ENCODE measurements at regions not wholly inside any gene's neighbourhood (a gene's known extent, or its start where the extent isn't known, plus 50 kb on each side); places are given as distances from the start of the nearest gene placed in this dataset.

GRCh38 chr16:86965840-86966550 is 351.2 kb downstream of the C16orf95 start:
- DNase-seq (ENCODE audit: low read depth in 4 of 4, low spot score in 1 of 4): no peak

- no peak for DNase-seq (ENCODE audit: low read depth in 4 of 4, low spot score in 1 of 4)
Measured at GRCh38 chr16:86966777-86967176, 350.4 kb downstream of the C16orf95 start.

GRCh38 chr16:86968866-86969265 is 348.3 kb downstream of the C16orf95 start:
- no peak for DNase-seq (ENCODE audit: low read depth in 4 of 4, low spot score in 1 of 4)

DNA sequence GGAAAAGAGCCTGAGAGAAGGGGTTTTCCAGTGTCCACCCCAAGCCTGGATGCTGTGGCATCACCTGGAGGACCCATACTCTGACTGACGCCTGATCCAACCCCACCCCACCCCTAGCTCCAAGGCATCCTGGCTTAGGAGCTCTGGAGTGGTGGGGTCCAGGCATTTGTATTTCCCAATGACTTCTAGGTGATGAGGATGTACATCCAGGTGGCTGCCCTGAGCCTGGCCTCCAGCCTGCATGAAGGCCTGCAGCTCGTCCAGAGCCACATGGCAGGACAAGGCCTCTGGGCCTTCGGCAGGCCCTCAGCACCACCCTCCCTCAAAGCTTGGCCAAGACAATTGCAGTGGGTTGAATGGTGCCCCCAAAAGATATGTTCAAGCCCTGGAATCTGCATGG is 347.5 kb downstream of the C16orf95 start:
- DNase-seq (ENCODE audit: low read depth in 4 of 4, low spot score in 1 of 4): no peak

- DNase-seq (ENCODE audit: low read depth in 4 of 4, low spot score in 1 of 4): no peak
Measured at GRCh38 chr16:86970279-86970678, 346.9 kb downstream of the C16orf95 start.

DNA sequence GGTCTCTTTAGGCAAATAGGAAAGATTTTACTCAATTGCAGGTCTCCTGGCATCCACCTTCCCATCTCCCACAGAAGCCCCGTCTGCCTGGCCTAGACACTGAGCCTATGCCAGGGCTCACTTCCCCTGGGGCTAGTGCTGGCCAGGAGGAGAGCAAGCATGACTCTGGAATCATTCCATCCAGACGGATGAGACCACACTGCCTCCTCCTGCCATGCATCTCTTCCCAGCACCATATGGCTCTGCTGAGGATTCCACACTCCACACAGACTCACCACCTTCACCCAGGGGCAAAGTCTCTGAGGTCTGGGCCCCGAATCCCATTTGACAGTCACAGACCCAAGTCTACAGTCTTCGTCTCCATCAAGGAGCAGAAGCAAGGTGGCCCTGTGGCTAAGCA is 346.5 kb downstream of the C16orf95 start:
- DNase-seq (ENCODE audit: low read depth in 4 of 4, low spot score in 1 of 4): no peak

DNA sequence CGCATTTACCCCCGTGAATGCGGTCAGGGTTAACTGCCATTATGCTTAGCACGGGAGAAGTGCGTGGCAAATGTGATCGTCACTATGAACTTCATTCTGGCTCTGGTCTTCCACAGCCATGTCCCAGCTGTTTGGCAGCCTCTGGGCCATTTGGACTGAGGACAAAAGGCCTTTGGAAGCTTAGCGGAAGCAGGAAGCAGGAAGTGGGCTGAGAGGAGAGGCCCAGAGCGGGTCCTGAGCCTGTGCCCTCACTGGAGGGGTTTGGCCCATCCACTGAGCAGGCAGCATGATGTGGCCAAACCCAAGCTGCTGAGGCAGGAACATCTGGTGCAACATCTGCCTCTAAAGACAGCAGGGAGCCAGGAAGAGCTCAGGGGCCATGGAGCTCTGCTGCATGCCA is 345.9 kb downstream of the C16orf95 start:
- DNase-seq (ENCODE audit: low read depth in 4 of 4, low spot score in 1 of 4): no peak

- DNase-seq (ENCODE audit: low read depth in 4 of 4, low spot score in 1 of 4): no peak
Measured at GRCh38 chr16:86974120-86974519, 343.1 kb downstream of the C16orf95 start.

- no peak for DNase-seq (ENCODE audit: low read depth in 4 of 4, low spot score in 1 of 4)
Measured at GRCh38 chr16:86975445-86975844, 341.7 kb downstream of the C16orf95 start.

GRCh38 chr16:86977076-86977676 is 340.0 kb downstream of the C16orf95 start:
- DNase-seq (ENCODE audit: low read depth in 4 of 4, low spot score in 1 of 4): no peak

DNA sequence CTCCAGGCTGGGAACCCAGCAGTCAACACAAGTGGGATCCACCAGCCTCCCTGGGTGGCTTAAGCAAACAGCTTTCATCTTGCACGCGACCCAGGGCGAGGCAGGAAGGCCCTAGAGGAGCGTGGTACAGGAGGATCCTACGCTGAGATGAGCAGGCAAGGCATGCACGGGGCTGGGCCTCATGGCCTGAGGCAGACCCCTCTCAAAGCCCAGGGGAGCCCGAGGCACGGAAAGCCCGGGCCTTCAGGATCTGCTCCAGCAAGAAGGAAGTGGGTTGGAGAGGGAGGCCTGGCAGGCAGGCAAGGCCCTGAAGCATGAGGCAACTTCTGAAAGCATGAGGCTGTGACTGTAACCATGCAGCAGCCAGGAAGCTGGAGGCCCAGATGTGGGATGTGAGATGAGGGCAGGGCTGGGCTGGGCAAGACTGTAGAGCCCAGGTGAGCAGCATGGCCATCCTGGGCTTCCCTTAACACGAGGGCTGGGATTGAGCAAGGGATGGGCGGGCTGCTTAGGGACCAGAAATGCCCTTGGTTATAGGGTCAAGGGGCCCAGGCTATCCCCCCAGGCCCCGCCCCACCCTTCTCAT is 338.7 kb downstream of the C16orf95 start:
- DNase-seq (ENCODE audit: low read depth in 4 of 4, low spot score in 1 of 4): no peak

GRCh38 chr16:86979061-86979460 is 338.1 kb downstream of the C16orf95 start:
- DNase-seq (ENCODE audit: low read depth in 4 of 4, low spot score in 1 of 4): no peak

GRCh38 chr16:86979984-86980553 is 337.1 kb downstream of the C16orf95 start:
- DNase-seq (ENCODE audit: low read depth in 4 of 4, low spot score in 1 of 4): no peak

GRCh38 chr16:86980644-86981043 is 336.5 kb downstream of the C16orf95 start:
- DNase-seq (ENCODE audit: low read depth in 4 of 4, low spot score in 1 of 4): no peak

DNA sequence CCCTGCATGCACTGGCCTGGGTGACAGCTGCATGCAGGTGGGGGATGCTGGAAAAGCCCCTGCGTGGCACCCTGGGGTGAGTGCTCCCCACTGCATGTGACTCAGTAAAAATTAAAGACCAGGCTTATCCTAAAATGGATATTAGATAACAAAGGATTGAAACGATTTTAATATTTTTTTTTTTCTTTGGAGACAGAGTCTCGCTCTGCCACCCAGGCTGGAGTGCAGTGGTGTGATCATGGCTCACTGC is 334.9 kb downstream of the C16orf95 start:
- no peak for DNase-seq (ENCODE audit: low read depth in 4 of 4, low spot score in 1 of 4)

DNA sequence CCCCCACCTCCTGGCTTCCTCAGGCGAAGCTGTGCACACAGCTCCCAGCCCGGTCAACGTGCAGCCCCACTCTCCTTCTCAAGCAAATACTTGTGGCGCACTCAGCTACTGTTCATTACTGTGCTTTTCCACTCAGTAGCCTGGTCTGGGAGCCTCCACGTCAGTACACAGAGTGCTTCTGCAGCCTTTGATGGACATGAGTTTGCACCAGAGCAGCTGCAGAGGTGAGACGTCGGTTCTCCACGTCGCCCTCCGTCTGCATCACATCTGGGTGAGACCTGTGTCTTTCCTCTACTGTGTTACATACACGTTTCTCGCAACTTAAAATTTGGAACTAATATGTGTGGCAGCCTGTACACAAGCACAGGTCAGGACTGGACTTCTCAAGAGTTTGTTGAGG is 334.3 kb downstream of the C16orf95 start:
- no peak for DNase-seq (ENCODE audit: low read depth in 4 of 4, low spot score in 1 of 4)

DNA sequence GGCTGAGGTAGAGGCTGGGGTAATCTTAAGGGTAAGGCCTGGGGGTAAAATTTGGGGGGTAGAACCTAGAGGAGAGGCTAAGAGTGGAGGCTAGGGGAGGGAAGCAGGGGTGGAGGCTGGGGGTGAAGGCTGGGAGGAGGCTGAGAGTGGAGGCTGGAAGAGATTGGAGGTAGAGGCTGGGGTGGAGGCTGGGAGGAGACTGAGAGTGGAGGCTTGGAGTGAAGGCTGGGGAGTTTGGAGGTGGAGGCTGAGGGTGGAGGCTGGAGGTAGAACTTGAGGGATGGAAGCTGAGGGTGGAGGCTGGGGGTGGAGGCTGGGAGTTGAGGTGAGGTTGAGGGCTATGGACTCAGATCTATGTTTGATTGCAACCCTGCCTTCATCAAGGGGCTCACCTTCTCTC is 333.6 kb downstream of the C16orf95 start:
- DNase-seq (ENCODE audit: low read depth in 4 of 4, low spot score in 1 of 4): no peak

DNA sequence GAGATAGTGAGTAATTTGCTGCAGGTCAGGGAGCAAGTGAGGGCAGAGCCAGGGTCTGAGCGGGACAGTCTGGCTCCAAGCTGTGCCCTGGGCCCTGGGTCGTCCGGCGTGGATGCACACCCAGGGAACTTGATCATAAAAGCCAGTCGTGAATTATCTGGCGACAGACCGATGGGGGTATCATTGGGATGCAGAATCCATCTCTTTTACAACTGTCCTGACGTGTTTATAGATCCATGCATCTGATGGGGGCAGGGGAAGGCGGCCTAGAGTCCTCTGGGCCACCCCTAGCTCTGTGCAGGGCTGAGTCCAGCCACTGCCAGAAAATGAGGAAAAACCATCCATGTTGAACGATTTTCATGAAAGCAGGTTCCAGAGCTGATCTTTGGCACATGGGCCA is 332.8 kb downstream of the C16orf95 start:
- DNase-seq (ENCODE audit: low read depth in 4 of 4, low spot score in 1 of 4): no peak

DNA sequence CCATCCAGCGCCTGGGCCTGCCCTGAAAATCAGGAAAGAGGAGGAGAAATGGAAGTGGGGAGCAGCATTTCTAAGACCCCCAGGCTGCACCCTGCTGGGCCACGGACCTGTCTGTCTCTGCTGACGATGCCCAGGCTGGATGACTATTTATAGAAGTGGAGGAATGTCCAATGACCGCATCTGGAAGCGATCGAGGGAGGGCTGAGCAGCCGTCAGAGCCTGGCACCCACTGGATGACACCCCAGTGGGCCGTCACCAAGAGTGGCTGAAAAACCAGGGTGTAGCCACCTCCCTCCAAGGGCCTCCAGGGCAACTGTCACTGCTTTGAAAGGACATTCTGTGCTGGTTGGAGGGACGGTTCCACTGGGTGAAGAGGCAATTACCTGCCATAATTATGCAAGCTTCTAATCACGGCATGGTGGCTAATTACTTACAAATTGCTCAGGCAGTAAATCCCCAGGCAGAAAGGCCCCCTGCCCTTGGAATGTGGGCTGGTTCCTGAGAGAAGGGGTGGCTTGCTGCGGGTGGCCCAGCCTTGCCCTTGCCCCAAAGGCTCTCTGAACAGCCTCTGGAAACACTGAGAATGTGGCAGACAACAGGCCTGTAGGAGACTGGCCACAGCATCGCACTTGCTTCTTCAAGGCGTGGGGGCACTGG is 332.1 kb downstream of the C16orf95 start:
- DNase-seq (ENCODE audit: low read depth in 4 of 4, low spot score in 1 of 4): no peak

DNA sequence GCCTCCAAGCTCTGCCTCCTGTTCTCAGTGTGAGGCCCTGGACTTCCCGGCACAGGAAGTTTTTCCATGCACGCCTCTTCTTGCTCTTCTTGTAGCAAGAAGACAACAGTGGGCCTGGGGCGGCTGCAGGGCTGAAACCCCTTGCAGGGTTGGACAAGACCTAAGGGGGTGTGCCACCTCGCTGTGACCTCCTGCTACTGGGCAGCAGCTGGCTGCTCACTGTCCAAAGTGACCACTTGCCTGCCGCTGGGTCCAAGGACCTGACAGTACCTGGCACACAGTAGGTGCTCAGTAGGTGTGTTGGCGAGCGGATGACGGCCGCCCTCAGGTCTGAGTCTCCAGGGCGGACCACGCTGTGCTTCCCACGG is 331.6 kb downstream of the C16orf95 start:
- DNase-seq (ENCODE audit: low read depth in 4 of 4, low spot score in 1 of 4): no peak

DNA sequence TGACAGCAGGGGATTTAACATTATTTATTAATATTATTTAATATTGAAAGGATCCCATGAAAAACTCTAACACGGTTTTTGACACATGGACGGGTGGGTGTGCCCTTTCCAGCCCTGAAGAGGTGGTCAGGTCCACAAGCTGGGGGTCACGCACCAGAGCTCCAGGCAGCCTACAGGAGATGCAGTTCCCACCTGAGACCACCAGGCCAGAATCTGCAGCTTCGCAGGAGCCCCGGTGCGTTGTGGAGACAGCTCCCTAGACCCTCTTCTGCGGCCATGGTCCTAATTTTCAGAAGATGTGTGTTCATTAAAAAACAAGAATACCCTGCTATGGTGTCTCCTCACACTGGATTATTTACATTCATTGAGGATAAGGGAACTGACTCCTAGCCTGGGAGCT is 331.1 kb downstream of the C16orf95 start:
- no peak for DNase-seq (ENCODE audit: low read depth in 4 of 4, low spot score in 1 of 4)

- no peak for DNase-seq (ENCODE audit: low read depth in 4 of 4, low spot score in 1 of 4)
Measured at GRCh38 chr16:86986809-86987487, 330.2 kb downstream of the C16orf95 start.
